ENCODE measurements at regions not wholly inside any gene's neighbourhood (a gene's known extent, or its start where the extent isn't known, plus 50 kb on each side); places are given as distances from the start of the nearest gene placed in this dataset.

GRCh38 chr5:3303777-3304176 is 291.9 kb upstream of the IRX1 start:
- Histone ChIP-seq H3K27ac (ENCODE audit: low read depth, low read length) (no peak overlapping the region), H3K4me1 (ENCODE audit: control insufficient read depth, insufficient read depth, low read length) (peaks cover 5% of the 10 kb centered on the region; the same call in 1 of the 2 replicates), H3K9ac (ENCODE audit: low read length) (no peak overlapping the region)

DNA sequence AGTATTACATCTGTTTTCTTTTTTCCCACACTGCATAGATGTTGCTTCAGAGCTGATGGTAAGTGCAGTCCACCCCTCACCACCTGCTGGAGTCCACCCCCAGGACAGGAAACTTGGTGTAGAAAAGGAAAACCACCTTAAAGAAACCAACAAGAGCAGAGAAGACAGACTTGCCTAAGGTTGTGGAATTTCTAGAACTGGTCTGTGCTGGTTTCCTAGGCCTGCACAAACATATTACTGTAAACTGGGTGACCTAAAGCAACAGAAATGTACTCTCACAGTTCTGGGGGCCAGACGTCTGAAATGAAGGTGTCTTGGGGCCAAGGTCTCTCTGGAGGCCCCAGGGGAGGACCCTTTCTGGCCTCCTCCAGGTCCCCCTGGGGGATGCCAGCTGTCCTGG is 293.4 kb upstream of the IRX1 start:
- no peak overlapping the region for H3K4me3 ChIP-seq (ENCODE audit: low read depth, low read length)
- no peaks in the 10 kb centered on the region for H3K9me3 ChIP-seq (ENCODE audit: control insufficient read depth, insufficient read depth, low read depth, low read length)

More at GRCh38 chr5:3303777-3304176, 291.9 kb upstream of the IRX1 start:
- Histone ChIP-seq H3K27me3 (ENCODE audit: control insufficient read depth, insufficient read depth, low read length) (no peaks in the 10 kb centered on the region; the same call in 1 of the 2 replicates), H3K36me3 (ENCODE audit: control insufficient read depth, insufficient read depth, low read length) (no peaks in the 10 kb centered on the region), H3K4me3 (ENCODE audit: low read depth, low read length) (no peak overlapping the region), H3K9me3 (ENCODE audit: control insufficient read depth, insufficient read depth, low read depth, low read length) (no peaks in the 10 kb centered on the region)

DNA sequence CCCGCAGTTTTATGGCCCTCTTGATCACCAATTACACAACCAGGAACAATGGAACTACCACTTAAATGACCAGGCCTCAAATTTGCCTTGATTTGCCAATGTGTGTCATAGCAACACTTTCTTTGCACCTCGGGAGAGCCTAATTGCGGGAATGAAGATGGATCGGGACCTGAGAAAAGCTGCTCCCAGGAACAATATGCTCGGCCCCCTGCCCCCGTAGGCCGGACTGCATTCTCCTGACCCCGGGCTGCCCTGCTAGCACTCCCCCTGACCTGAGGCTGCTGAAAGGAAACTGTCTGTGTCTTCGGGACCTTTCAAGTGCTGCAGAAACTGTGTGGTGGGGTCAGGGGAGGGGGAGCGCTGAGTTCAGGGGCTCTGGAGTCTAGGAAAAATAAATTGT is 294.3 kb upstream of the IRX1 start:
- Histone ChIP-seq H3K9ac (ENCODE audit: low read length) (no peak overlapping the region), H3K4me1 (ENCODE audit: control insufficient read depth, insufficient read depth, low read length) (peaks cover 5% of the 10 kb centered on the region; the same call in 1 of the 2 replicates), H3K27ac (ENCODE audit: low read depth, low read length) (no peak overlapping the region), H3K9me3 (ENCODE audit: control insufficient read depth, insufficient read depth, low read depth, low read length) (no peaks in the 10 kb centered on the region), H3K4me3 (ENCODE audit: low read depth, low read length) (no peak overlapping the region), H3K36me3 (ENCODE audit: control insufficient read depth, insufficient read depth, low read length) (no peaks in the 10 kb centered on the region), H3K27me3 (ENCODE audit: control insufficient read depth, insufficient read depth, low read length) (no peaks in the 10 kb centered on the region; the same call in 1 of the 2 replicates)

More for the DNA sequence above, 293.4 kb upstream of the IRX1 start:
- Histone ChIP-seq H3K27me3 (ENCODE audit: control insufficient read depth, insufficient read depth, low read length) (no peaks in the 10 kb centered on the region; the same call in 1 of the 2 replicates), H3K27ac (ENCODE audit: low read depth, low read length) (no peak overlapping the region), H3K9ac (ENCODE audit: low read length) (no peak overlapping the region), H3K4me1 (ENCODE audit: control insufficient read depth, insufficient read depth, low read length) (peaks cover 5% of the 10 kb centered on the region; the same call in 1 of the 2 replicates), H3K36me3 (ENCODE audit: control insufficient read depth, insufficient read depth, low read length) (no peaks in the 10 kb centered on the region)

- H3K27ac ChIP-seq (ENCODE audit: low read depth, low read length): no peak overlapping the region
- no peaks in the 10 kb centered on the region for H3K9me3 ChIP-seq (ENCODE audit: control insufficient read depth, insufficient read depth, low read depth, low read length)
- H3K9ac ChIP-seq (ENCODE audit: low read length): no peak overlapping the region
Measured at GRCh38 chr5:3300726-3301125, 294.9 kb upstream of the IRX1 start.

GRCh38 chr5:3299441-3299840 is 296.2 kb upstream of the IRX1 start:
- Histone ChIP-seq H3K9me3 (ENCODE audit: control insufficient read depth, insufficient read depth, low read depth, low read length) (0 out of 2 replicates have a peak, but pooled peaks cover 3% of the 10 kb centered on the region), H3K27me3 (ENCODE audit: control insufficient read depth, insufficient read depth, low read length) (no peaks in the 10 kb centered on the region; the same call in 1 of the 2 replicates), H3K4me3 (ENCODE audit: low read depth, low read length) (no peak overlapping the region), H3K4me1 (ENCODE audit: control insufficient read depth, insufficient read depth, low read length) (peaks cover 5% of the 10 kb centered on the region; the same call in 1 of the 2 replicates), H3K36me3 (ENCODE audit: control insufficient read depth, insufficient read depth, low read length) (no peaks in the 10 kb centered on the region), H3K27ac (ENCODE audit: low read depth, low read length) (no peak overlapping the region), H3K9ac (ENCODE audit: low read length) (no peak overlapping the region)

More at GRCh38 chr5:3300726-3301125, 294.9 kb upstream of the IRX1 start:
- no peak overlapping the region for H3K4me3 ChIP-seq (ENCODE audit: low read depth, low read length)
- no peaks in the 10 kb centered on the region for H3K36me3 ChIP-seq (ENCODE audit: control insufficient read depth, insufficient read depth, low read length)
- H3K4me1 ChIP-seq (ENCODE audit: control insufficient read depth, insufficient read depth, low read length): peaks cover 5% of the 10 kb centered on the region; the same call in 1 of the 2 replicates
- H3K27me3 ChIP-seq (ENCODE audit: control insufficient read depth, insufficient read depth, low read length): no peaks in the 10 kb centered on the region; the same call in 1 of the 2 replicates

DNA sequence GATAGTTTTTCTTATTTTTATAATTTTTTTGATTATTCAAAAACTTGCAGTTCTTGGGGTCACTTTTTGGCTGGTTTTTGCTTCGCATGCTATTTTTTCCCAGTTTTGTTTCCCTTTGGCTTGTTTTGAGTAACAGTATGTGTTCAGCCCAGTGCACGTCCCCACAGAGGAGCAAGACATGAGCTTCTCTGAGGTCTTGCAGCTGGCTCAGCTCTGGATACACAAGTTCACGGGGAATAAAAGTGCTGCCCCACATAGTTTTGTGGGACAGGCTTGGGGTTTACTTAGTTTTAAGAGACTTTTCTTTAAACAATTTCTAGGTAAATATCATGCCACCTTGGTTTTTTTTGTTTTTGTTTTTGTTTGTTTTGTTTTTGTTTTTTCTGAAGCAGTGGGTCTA is 297.8 kb upstream of the IRX1 start:
- Histone ChIP-seq H3K27me3 (ENCODE audit: control insufficient read depth, insufficient read depth, low read length) (no peaks in the 10 kb centered on the region; the same call in 1 of the 2 replicates), H3K4me1 (ENCODE audit: control insufficient read depth, insufficient read depth, low read length) (peaks cover 5% of the 10 kb centered on the region; the same call in 1 of the 2 replicates), H3K4me3 (ENCODE audit: low read depth, low read length) (no peak overlapping the region), H3K36me3 (ENCODE audit: control insufficient read depth, insufficient read depth, low read length) (no peaks in the 10 kb centered on the region), H3K9me3 (ENCODE audit: control insufficient read depth, insufficient read depth, low read depth, low read length) (0 out of 2 replicates have a peak, but pooled peaks cover 3% of the 10 kb centered on the region), H3K27ac (ENCODE audit: low read depth, low read length) (no peak overlapping the region), H3K9ac (ENCODE audit: low read length) (no peak overlapping the region)

DNA sequence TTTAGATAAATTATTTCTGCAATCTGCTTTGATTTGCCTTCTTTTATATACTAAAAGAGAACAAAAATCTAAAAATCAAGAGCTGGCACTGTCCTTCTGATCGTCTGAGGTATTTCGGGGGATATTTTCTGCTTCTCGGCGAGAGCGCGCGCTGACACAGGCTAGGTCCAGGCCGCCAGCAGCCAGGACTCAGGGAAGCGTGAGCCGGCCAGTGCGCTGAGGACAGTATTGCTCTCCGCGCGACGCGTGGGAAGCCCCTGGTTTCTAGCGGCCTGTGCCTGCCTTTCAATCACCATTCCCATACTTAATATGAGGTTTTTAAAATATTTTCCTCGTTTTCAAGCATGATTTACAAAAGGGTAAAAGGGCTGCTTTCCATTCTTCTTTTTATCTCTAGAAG is 307.3 kb upstream of the IRX1 start:
- Histone ChIP-seq H3K9me3 (ENCODE audit: control insufficient read depth, insufficient read depth, low read depth, low read length) (no peaks in the 10 kb centered on the region), H3K36me3 (ENCODE audit: control insufficient read depth, insufficient read depth, low read length) (no peaks in the 10 kb centered on the region), H3K9ac (ENCODE audit: low read length) (no peak overlapping the region), H3K4me1 (ENCODE audit: control insufficient read depth, insufficient read depth, low read length) (no peaks in the 10 kb centered on the region), H3K4me3 (ENCODE audit: low read depth, low read length) (no peak overlapping the region), H3K27ac (ENCODE audit: low read depth, low read length) (no peak overlapping the region), H3K27me3 (ENCODE audit: control insufficient read depth, insufficient read depth, low read length) (no peaks in the 10 kb centered on the region)

GRCh38 chr5:3287516-3287915 is 308.1 kb upstream of the IRX1 start:
- Histone ChIP-seq H3K27ac (ENCODE audit: low read depth, low read length) (no peak overlapping the region), H3K9ac (ENCODE audit: low read length) (no peak overlapping the region), H3K27me3 (ENCODE audit: control insufficient read depth, insufficient read depth, low read length) (no peaks in the 10 kb centered on the region), H3K9me3 (ENCODE audit: control insufficient read depth, insufficient read depth, low read depth, low read length) (no peaks in the 10 kb centered on the region), H3K36me3 (ENCODE audit: control insufficient read depth, insufficient read depth, low read length) (no peaks in the 10 kb centered on the region), H3K4me1 (ENCODE audit: control insufficient read depth, insufficient read depth, low read length) (no peaks in the 10 kb centered on the region), H3K4me3 (ENCODE audit: low read depth, low read length) (no peak overlapping the region)

GRCh38 chr5:3285621-3286020 is 310.0 kb upstream of the IRX1 start:
- no peak overlapping the region for H3K4me3 ChIP-seq (ENCODE audit: low read depth, low read length)
- H3K36me3 ChIP-seq (ENCODE audit: control insufficient read depth, insufficient read depth, low read length): no peaks in the 10 kb centered on the region
- H3K27ac ChIP-seq (ENCODE audit: low read depth, low read length): no peak overlapping the region
- H3K9ac ChIP-seq (ENCODE audit: low read length): no peak overlapping the region
- H3K4me1 ChIP-seq (ENCODE audit: control insufficient read depth, insufficient read depth, low read length): peaks cover 3% of the 10 kb centered on the region; the same call in 1 of the 2 replicates
- H3K9me3 ChIP-seq (ENCODE audit: control insufficient read depth, insufficient read depth, low read depth, low read length): no peaks in the 10 kb centered on the region
- H3K27me3 ChIP-seq (ENCODE audit: control insufficient read depth, insufficient read depth, low read length): 0 out of 2 replicates have a peak, but pooled peaks cover 2% of the 10 kb centered on the region

DNA sequence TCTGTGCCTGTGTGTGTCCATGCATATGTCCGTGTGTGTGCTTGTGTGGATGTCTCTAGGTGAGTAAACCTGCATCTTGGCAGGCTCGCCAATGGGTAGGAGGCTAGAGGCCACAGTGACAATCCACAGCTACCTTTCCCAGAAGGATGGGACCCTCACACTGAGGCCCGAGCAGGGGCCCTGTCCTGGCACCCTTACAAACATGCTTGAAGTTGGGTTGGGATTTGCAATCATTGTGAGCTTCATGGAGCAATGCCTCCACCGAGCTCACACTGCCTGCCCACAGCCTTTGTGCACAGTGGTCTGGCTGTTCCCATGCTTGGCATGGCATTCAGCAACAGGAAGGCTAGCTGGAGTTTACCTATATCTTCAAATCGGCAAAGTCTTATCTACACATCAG is 311.1 kb upstream of the IRX1 start:
- Histone ChIP-seq H3K27me3 (ENCODE audit: control insufficient read depth, insufficient read depth, low read length) (0 out of 2 replicates have a peak, but pooled peaks cover 3% of the 10 kb centered on the region), H3K4me3 (ENCODE audit: low read depth, low read length) (no peak overlapping the region), H3K9ac (ENCODE audit: low read length) (no peak overlapping the region), H3K27ac (ENCODE audit: low read depth, low read length) (no peak overlapping the region), H3K36me3 (ENCODE audit: control insufficient read depth, insufficient read depth, low read length) (no peaks in the 10 kb centered on the region), H3K4me1 (ENCODE audit: control insufficient read depth, insufficient read depth, low read length) (peaks cover 3% of the 10 kb centered on the region; the same call in 1 of the 2 replicates), H3K9me3 (ENCODE audit: control insufficient read depth, insufficient read depth, low read depth, low read length) (no peaks in the 10 kb centered on the region)

GRCh38 chr5:3282841-3283240 is 312.8 kb upstream of the IRX1 start:
- Histone ChIP-seq H3K4me1 (ENCODE audit: control insufficient read depth, insufficient read depth, low read length) (peaks cover 10% of the 10 kb centered on the region), H3K27ac (ENCODE audit: low read depth, low read length) (no peak overlapping the region), H3K36me3 (ENCODE audit: control insufficient read depth, insufficient read depth, low read length) (no peaks in the 10 kb centered on the region), H3K9me3 (ENCODE audit: control insufficient read depth, insufficient read depth, low read depth, low read length) (no peaks in the 10 kb centered on the region), H3K9ac (ENCODE audit: low read length) (no peak overlapping the region), H3K27me3 (ENCODE audit: control insufficient read depth, insufficient read depth, low read length) (0 out of 2 replicates have a peak, but pooled peaks cover 3% of the 10 kb centered on the region), H3K4me3 (ENCODE audit: low read depth, low read length) (no peak overlapping the region)
